Right renal cortex interstitium (tissue), 3 donors: ENCODE measurements at regions not wholly inside any gene's neighbourhood (a gene's known extent, or its start where the extent isn't known, plus 50 kb on each side); places are given as distances from the start of the nearest gene placed in this dataset.
"Not testable (repeated sequence)": the region's sequence is repeated elsewhere in the genome, so short reads cannot be mapped to it uniquely, and the experiment has no call there.

Source experiments
- DNase-seq, 3 donors: peaks; one replicate each; pipeline ENCODE4 v3.0.0-alpha.2; 2013; ENCODE audit warnings: low read depth in 3 of 3, low spot score in 2 of 3

DNA sequence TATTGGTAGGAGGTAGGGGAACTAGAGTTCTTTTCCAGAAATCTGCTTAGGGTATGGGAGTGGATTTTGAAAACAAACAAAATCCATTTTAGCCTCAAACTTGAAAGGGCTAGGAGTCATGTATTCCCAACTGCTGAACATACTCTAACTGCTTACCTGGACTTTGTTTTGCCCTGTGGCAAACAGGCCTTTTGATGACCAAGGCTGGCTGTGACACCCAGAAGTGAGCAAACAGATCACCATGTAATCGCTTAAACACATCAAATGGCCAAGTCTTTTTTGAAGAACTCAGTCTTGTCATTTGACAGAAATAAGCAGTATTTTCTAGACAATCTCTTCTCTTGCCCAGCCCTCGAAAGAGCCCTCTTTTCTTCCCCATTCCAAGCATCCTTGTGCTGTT is 203.4 kb downstream of the KIT start:
- no peak for DNase-seq

DNA sequence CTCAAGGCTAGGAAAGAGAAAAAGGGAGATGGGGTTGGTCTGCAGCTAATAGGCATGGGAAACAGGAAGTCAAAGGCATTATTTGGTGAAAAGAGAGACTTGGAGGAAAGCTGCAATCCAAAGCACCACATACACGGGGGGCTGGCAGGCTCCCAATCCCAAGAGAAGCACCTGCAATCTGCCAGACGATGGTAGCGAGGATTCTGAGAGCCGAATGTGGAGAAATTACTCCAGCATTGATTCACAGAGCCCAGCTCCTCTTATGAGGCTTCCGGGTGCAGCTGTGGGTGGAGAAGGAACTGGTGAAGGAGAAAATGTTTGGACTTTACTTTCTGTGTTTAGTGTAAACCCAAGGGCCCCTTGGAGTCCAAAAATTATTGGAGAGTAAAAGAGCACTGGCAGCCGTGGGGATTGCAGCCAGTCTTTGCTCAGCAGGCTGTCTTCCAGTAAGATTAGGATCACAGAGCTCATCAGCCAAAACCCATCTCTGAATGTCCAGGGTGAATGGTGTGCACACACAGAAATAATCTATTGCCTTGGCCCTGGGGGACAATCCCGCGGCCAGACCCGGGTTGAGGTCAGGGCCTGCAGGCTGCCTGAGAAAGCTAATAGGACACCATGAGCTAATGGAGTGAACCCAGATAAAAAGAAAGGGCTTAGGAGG is 197.6 kb downstream of the KIT start:
- DNase-seq: no peak

DNA sequence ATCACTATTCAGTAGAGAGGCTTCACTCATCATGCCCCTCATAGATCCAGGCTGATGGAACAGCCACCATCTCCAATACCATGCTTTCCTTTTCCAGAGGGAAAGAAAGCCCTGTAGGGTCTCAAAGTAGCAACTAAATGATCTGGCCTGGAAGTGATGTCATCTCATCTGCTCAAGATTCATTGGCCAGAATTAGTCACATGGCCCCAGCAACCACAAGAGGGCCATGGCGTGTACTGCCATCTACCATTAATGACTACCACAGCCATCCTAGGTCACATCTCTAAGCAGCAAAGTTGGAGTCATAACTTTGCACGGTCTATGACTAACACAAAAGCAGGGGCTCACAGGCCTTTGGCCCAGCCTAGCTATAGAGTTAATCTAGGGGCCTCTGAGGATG is 194.8 kb downstream of the KIT start:
- DNase-seq: no peak

DNA sequence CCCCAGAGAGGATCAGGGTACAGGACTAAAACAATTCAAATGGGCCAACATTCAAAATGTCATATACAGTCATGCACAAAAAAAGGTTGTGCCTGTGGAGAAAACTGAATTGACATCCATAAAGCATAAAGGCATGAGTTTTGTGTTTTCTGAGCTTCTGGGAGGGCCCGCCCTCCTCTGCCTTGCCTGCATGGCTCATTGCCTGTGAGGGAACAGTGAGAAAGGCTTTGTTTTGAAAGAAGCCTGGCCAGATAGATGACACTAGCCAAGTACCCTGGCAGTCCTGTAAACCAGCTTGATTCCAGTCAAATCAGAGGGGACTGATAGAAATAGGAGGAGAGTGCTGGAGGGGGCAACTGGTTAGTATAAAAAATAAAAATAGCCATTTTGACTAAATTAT is 194.3 kb downstream of the KIT start:
- DNase-seq: no peak

DNA sequence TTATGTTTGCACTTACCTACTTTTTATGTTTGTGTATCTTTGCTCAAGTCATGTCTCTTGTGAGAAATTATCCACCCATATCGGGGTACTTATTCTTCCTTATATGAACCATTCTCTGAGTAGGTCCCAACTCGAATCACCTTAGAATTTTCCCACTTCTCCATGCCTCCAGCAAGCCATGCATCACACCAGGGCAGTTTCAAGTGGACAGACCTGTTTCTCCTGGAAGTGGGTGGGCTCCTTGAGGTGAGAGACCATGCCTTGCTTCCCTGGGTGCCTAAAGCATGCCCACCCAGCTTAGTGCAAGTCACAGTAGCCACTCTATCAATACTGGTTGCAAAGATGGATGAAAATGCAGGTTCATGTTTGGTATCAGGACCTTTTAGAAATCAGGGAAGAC is 187.2 kb downstream of the KIT start:
- no peak for DNase-seq

DNA sequence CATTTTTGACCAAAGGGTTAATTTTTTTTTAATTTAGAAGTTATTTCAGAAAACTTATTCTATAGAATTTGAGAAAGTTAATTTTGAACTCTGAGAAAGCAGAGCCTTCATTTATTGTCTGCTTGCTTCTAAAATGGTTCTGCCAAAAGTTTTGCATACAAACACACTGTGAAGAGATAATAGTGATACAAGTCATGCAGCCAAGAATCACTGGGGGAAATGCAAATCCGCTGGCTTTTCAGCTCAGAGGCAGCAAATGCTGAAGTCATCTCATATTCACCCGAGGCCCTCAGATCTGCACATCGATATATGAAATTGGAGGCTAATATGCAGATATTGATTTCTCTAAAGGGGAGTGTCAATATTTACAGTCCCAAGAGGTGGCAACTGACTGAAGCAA is 186.2 kb downstream of the KIT start:
- no peak for DNase-seq

DNA sequence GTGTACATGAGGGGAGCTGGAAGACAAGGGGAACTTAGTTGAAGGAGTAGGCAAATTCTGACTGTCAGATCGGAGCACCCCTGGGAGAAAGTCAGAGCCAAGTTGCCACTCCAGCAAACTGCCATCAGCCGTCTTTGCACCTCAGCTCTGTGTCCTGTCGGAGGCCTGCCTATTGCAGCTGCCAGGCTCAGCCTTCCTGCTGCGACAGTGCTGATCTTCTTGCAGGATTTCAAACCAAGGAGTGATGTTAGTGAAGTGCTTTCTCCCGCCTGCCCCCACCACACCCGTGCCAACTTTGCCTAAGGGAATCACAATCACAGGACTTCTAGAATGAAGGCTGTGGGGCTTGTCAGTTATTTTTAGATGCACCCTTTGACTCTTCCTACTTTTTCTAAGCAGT is 185.3 kb downstream of the KIT start:
- DNase-seq: no peak

DNA sequence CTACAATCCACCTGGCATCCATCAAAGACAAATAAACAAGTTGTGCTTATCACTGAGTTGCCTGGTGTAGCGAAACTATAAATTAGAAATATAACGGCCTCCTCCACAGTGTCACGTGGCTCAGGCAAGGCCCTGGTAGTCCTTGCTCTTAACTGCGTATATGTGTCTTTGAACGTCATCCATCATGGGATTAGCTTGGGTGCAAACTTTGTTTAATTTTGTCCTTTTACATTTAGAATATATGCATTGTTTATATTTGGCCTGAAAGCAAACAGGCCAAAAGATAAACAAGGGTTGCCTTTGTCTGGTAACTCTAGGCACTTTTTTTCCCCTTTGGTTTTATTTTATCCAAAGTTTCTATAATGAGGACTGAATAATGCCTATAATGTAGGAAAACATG is 184.9 kb downstream of the KIT start:
- no peak for DNase-seq

DNA sequence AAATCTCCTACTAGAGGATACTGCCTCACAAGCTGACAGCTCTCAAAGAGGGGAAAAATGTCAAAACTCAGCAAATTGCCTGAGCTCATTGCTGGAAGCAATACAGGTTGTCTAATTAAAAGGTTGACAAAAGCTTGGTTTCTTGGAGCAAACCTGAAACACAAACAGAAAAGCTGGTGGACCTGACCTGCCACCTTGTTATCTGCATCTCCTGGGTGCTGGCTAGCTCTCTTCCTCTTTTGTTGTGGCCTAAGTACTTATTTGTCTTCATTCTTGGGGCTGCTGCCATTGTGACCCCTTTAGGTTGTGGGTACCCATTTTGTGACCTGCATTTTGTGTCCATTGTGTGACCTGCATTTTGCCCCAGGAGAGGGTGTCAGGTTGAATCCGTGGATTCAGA is 184.5 kb downstream of the KIT start:
- no peak for DNase-seq

DNA sequence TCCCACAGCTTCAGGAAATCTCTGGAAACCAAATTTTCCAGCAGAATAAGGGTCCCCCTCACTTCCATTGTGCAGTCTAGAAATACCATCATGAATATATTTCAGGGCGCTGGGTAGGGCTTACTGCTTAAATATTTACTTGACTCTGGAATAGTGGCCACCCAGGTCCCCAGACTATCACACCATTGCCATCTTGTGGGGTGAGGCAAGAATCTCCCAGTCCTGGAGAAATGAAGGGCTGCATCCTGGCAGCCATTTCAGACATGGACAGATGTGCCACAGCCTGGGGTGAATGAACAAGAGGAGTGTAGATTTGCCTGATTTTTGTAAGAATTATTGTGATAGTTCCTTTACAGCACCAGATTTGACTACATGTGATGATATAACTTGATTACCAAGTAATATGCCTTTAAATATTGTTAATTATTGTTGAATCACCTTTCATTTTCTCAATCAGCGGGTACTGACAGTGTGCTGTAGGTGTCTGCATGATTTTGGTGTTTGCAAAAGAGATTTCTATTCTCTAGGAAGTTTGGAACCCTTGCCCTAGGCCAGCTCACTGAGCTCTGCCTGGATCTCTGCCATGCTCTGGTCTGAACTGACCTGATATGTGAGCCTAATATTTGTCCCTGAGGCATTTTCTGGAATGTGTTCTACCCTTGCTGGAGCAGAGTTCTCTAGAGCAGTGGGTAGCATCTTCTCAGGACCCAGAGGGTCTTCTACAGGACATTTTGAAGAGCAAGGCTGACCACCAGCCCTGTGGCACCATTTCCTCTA is 183.4 kb downstream of the KIT start:
- DNase-seq: no peak

DNA sequence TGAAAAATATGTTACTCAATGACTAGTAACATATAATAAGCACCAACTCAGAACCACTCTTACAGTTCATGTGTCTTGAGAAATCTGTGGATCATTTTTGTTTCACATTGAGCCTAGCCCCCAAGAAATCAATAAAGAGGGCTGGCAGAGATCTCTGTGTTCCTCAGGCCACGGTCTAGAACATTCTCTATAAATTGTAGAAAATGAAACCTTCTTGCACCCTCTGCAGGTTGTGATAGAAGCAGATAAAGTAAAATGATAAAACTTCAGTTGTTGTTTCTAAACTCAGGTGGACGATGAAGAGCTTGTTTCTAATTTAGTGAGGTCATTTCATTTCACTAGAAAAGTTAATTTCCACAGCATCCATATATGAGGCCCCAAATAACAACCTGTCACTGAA is 182.7 kb downstream of the KIT start:
- no peak for DNase-seq

DNA sequence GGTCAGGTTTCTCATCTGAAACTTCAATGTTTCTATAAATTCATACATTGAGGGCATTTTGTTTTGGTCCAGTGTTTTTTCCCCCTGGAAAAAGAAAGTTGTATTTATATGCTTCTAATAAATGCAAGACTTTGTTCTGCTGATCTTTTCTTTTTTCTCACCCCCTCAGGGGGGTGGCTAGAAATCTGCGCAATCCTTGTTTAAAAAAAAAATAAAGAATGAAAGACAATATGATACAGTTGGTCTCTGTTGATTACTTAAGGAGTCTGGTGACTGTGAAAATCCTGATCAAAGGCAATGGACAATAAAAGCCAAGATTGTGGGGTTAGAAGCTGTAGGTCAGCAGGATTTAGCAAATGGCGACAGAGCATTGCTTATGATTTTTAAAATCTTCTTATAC is 180.5 kb downstream of the KIT start:
- no peak for DNase-seq

DNA sequence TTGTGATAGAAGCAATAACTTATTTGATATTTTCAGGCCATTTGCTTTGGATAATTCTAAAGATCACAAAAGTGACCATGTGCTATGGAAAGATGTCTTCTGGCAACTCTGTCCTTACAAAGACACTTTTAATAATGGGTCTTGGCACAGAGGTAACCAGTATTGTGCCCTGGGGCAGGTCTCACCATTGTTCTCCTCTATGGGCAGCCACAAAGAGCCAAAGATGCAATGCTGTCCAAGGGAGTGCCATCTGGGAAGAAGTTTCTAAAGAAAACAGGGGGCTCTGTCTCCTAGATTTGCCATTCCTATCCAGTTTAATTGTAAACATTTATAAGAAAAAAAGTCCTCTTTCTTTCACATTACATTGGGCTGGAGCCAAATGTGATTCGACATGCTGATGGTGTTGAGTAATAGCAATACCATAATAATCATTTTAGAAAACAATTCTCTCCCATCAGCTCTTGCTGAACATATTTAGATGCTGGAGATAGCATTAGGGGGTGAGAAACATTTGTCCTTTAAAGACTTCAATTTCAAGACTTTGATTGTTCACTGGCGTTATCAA is 179.9 kb downstream of the KIT start:
- DNase-seq: no peak

DNA sequence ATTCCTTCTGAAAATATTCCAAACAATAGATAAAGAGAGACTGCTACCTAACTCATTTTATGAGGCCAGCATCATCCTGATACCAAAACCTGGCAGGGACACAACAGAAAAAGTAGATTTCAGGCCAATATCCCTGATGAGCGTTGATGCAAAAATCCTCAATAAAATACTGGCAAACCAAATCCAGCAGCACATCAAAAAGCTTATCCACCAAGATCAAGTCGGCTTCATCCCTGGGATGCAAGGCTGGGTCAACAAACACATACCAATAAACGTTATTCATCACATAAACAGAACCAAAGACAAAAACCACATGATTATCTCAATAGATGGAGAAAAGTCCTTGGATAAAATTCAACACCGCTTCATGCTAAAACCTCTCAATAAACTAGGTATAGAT is 170.6 kb downstream of the KIT start:
- not testable (repeated sequence) for DNase-seq

DNA sequence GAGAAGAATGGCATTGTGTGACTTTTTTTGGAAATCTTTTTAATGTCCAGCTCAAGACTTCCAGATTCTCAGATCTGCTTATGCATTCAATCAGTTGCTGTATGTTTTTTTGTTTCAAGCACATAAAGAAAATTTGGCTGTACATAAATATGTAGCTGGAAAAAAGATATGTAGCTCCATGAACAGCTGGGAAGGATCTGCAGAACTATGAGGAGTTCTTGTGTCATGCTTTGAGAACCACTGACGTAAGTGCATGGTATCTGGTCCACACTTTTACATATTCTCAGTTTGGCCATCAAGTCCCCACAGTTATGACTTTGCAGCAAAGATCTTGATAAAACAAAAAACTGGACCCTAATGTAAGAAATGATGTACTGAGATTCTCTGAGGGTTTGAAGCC is 165.9 kb downstream of the KIT start:
- DNase-seq: peak in 1 of 3 donors; percentile 13

DNA sequence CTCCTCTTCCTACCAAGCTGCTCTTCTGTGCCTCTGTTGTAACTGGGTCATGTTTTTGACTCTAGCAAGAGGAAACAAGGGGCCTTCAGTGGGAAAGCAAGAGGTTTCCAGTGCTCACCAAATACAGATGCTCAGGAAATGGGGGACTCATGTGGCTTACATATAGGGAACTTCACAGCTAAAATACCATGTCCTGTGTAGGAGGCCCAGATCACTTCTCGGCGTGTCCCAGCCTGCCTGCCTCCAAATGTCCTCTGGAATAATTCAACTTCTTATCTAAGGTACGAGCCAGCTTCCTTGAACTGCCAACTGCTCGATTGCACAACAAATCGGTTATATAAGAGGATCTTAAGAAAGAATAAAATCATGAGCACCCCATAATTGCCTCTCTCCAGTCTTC is 161.3 kb downstream of the KIT start:
- no peak for DNase-seq

DNA sequence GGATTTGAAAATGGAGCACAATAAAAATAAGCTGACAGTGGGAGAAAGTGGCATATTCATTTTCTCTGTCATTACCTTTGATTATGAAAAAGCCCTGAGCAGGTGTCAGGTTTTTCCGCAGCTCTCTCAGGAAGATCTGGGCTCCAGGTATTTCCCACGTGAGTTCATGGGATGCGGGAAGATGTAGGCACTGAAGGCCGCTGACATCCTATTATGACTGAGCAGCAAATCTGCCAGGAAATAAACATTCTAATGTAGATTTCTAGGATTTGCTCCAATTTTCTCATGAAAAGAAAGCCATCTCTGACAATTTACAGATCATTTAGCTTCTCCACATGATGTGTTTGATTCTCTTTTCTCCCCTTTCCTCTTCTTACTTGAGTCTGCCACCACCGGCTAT is 160.7 kb downstream of the KIT start:
- DNase-seq: no peak

DNA sequence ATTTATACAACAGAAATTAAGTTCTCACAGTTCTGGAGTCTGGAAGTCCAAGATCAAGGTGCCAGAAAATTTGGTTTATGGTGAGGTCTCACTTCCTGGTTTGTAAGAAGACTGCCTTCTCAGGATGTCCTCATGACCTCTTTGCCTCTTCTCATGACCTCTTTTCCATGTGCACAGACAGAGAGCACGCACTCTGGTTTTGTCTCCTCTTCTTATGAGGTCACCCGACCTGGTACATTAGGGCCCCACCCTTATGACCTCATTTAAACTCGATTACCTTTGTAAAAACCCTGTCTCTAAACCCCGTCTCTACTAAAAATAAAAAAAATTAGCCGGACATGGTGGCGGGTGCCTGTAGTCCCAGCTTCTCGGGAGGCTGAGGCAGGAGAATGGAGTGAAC is 155.9 kb downstream of the KIT start:
- no peak for DNase-seq

DNA sequence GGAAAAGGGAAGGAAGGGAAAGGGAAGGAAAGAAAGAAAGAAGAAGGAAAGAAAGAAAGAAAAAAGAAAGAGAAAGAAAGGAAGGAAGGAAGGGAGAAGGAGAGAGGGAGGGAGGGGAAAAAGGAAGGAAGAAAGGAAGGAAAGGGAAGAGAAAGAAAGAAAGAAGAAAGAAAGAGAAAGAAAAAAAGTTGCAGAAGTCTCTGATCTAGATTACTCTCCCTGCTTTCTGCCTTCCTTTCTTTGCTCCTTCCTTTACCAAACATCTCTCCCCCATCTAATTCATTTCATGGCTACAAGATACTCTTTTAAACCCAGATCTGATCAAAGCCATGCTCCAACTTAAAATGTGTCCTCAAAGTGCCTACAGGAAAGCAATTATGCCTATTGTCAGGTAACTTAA is 148.6 kb downstream of the KIT start:
- DNase-seq: no peak

DNA sequence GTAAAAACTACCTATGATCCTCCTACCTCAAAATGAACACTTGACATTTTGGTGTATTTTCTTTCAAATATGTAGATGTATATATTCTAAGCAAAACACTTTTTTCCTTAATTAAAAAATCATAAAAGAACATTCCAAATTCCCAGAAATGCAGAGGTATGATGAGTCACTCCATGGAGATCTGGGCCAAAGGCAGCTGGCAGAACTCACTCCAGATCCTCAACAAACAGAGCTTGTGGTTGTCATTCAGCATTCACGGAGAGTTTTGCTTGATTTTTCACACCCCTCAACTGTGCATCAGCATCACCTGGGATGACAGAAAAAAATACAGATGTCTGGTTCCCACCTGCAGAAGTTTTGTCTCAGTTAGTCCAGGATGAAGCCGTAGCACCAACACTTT is 144.6 kb downstream of the KIT start:
- DNase-seq: no peak

DNA sequence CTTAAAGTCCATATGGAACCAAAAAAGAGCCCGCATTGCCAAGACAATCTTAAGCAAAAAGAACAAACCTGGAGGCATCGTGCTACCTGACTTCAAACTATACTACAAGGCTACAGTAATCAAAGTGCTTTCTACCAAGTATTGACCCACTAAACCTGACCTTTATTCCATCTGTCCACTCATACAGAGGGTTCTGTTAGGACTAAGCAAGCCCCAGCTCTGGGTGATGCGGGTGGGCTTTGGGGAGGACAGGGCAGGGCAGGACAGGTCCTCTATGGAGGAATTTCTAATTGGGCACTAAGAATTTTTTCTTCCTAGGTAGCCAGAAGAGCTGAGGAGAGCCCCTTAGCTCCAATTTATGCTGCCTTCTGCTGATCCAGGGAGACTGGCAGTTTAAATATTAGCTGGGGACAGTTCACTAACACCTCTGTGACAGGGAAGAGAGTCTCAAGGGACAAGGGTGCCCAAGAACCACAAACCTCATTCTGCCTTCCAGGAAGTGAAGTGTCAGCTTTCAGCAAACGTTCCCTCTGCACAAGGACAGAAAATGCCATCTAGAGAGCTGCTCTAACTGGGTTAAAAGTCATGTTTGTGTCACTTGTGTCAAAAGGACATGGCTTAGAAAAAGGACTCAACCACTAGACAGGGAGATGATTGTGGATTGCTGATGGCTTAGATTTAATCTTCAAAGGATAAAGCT is 143.2 kb downstream of the KIT start:
- DNase-seq: no peak

DNA sequence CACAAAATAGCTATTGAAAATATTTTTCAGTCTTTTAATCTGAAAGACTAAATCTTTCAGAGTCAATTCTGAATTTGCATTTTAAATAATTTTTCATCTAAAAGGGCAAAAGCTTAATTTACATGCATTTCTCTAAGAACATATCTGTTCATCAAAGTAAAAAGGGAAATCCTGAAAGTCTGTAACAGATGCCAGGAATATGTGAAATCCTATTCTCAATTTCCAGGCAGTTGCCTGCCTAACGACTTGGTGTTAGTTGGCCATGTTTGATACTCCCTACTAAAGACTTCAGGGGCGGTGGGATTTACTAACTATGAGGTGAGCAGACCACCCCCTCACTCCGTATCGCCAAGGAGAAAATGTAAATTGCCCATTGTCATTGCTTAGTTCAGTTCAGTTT is 136.8 kb downstream of the KIT start:
- no peak for DNase-seq
